Left lung (tissue), 4 donors: ENCODE measurements at regions not wholly inside any gene's neighbourhood (a gene's known extent, or its start where the extent isn't known, plus 50 kb on each side); places are given as distances from the start of the nearest gene placed in this dataset.
A peak's percentile ranks its signal among the peaks of the same experiment; 100 is the strongest.

Experiments
- ATAC-seq: fragments of 200-7000 bp; cut with Tn5 transposase; one replicate; pipeline ENCODE4 v1.9.1; 2020; ENCODE audit warnings: moderate library complexity
- DNase-seq, 4 donors: peaks; one replicate each; pipeline ENCODE4 v3.0.0-alpha.2; 2013 to 2020
- H3K27ac ChIP-seq, 2 donors: fragments of 200-600 bp; sonication (generic) in 1 of 2; one replicate each; pipeline versions ENCODE4 v1.5.0 to v1.8.0; 2020 to 2021
- H3K27me3 ChIP-seq, 2 donors: fragments of 200-600 bp; sonication (generic) in 1 of 2; one replicate each; pipeline versions ENCODE4 v1.5.0 to v1.8.0; 2020 to 2021
- H3K36me3 ChIP-seq, 2 donors: fragments of 200-600 bp; sonication (generic) in 1 of 2; one replicate each; pipeline versions ENCODE4 v1.5.0 to v1.8.0; 2020 to 2021
- H3K4me1 ChIP-seq, 2 donors: fragments of 200-600 bp; one replicate each; pipeline ENCODE4 v1.8.0; 2021
- H3K4me3 ChIP-seq, 2 donors: fragments of 200-600 bp; sonication (generic) in 1 of 2; one replicate each; pipeline versions ENCODE4 v1.5.0 to v1.8.0; 2020 to 2021; ENCODE audit warnings: mild to moderate bottlenecking in 1 of 2
- H3K9me3 ChIP-seq, 2 donors: fragments of 200-600 bp; sonication (generic) in 1 of 2; one replicate each; pipeline versions ENCODE4 v1.5.0 to v1.8.0; 2020 to 2021
- CTCF ChIP-seq, 2 donors: fragments of 200-600 bp; sonication (generic) in 1 of 2; IDR thresholded peaks; one replicate each; pipeline versions ENCODE4 v1.5.0 to v1.8.0; 2021; ENCODE audit warnings: antibody characterized with exemption in 2 of 2
- intact Hi-C, 2 donors: fragments of 100-400 bp; cut with DNase I; formaldehyde crosslinking; loops; one replicate each; pipeline versions ENCODE4 v1.11.2 to v1.14.2; 2022
- donor health status: DM: no; HTN: yes; CAD: no.
- donor health status: DM: no; HTN: no; CAD: no.

DNA sequence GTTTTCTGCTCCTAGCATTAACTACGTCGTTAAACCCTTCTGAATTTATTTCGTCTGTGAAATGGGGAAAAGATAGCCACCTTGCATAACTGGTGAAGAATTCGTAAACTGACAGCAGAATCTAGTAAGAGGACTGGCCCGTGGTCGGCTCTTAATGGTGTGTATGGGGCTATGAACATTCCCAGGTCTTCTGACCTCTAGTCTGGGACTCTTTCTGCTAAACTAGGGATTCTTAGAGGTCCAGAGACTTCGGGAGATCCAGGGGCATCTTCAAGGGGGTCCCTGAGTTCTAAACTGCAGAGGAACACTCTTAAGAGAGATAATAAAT, 231.1 kb upstream of the SERP2 start:
- Histone ChIP-seq H3K9me3 (no peaks in the 10 kb centered on the region), H3K4me3 (peak overlapping the region; percentile 31 to 47), H3K27ac (peak overlapping the region; percentile 58 to 95), H3K4me1 (peaks cover 0 to 15% of the 10 kb centered on the region in 2 donors), H3K36me3 (no peaks in the 10 kb centered on the region), H3K27me3 (no peaks in the 10 kb centered on the region)
- peak; percentile 13 for ATAC-seq
- no peak for TF ChIP-seq CTCF (IDR thresholded peaks at IDR 0.05)
- DNase-seq = no peak
- intact Hi-C loops = no loop called here

- TF ChIP-seq CTCF (IDR thresholded peaks at IDR 0.05) = no peak
- Histone ChIP-seq H3K4me3 (peak overlapping the region in 1 of 2 donors; percentile 47), H3K27me3 (no peaks in the 10 kb centered on the region), H3K9me3 (no peaks in the 10 kb centered on the region), H3K36me3 (no peaks in the 10 kb centered on the region), H3K27ac (peak overlapping the region in 1 of 2 donors; percentile 95), H3K4me1 (peaks cover 0 to 15% of the 10 kb centered on the region in 2 donors)
- ATAC-seq = no peak
- intact Hi-C loops = no loop called here
- no peak for DNase-seq
These were observed 230.5 kb upstream of the SERP2 start for GRCh38 chr13:44142941-44143665.

- no peak overlapping the region for H3K27ac ChIP-seq
These were observed 227.5 kb upstream of the SERP2 start for GRCh38 chr13:44146138-44146537.

DNA sequence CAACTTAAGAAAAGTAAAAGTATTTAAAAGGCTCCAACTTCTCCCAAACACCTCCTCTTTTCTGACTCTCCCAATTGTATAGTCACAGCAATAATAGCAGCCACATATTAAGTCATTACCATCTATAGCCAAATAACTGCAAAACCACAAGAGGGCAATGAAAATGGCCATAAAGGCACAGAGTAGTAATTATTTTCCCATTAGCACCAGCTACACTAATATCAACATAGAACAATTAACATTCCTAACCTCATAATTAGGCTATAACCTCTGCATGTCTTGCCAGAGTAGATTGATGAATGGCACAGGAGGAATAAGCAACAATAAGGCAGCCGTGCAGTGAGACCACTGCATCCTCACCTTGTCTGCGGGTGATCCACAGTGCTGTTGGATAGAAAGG, 226.4 kb upstream of the SERP2 start:
- no peak for TF ChIP-seq CTCF (IDR thresholded peaks at IDR 0.05)
- H3K4me1 ChIP-seq = peaks cover 0 to 7% of the 10 kb centered on the region in 2 donors
- H3K27ac ChIP-seq = no peak overlapping the region
- no peaks in the 10 kb centered on the region for H3K9me3 ChIP-seq
- ATAC-seq (no peak), DNase-seq (no peak)
- no peaks in the 10 kb centered on the region for H3K36me3 ChIP-seq
- intact Hi-C loops = no loop called here
- H3K27me3 ChIP-seq = no peaks in the 10 kb centered on the region
- H3K4me3 ChIP-seq = no peak overlapping the region

More at GRCh38 chr13:44146138-44146537, 227.5 kb upstream of the SERP2 start:
- Histone ChIP-seq H3K9me3 (no peaks in the 10 kb centered on the region), H3K27me3 (no peaks in the 10 kb centered on the region), H3K36me3 (no peaks in the 10 kb centered on the region), H3K4me1 (peaks cover 0 to 11% of the 10 kb centered on the region in 2 donors), H3K4me3 (no peak overlapping the region)
- intact Hi-C loops = no loop called here
- no peak for DNase-seq
- ATAC-seq = no peak
- TF ChIP-seq CTCF (IDR thresholded peaks at IDR 0.05) = no peak

- DNase-seq (no peak), ATAC-seq (no peak)
- TF ChIP-seq CTCF (IDR thresholded peaks at IDR 0.05) = no peak
- no peaks in the 10 kb centered on the region for H3K9me3 ChIP-seq
- H3K4me1 ChIP-seq = peaks cover 0 to 6% of the 10 kb centered on the region in 2 donors
- no peak overlapping the region for H3K4me3 ChIP-seq
- no peaks in the 10 kb centered on the region for H3K36me3 ChIP-seq
- intact Hi-C loops = no loop called here
- H3K27ac ChIP-seq = no peak overlapping the region
- no peaks in the 10 kb centered on the region for H3K27me3 ChIP-seq
These were observed 226.0 kb upstream of the SERP2 start for GRCh38 chr13:44147648-44148047.
